ENCODE measurements at regions not wholly inside any gene's neighbourhood (a gene's known extent, or its start where the extent isn't known, plus 50 kb on each side); places are given as distances from the start of the nearest gene placed in this dataset.

GRCh38 chr1:34398916-34399275, 222.2 kb downstream of the C1orf94 start:
- TF ChIP-seq ZNF362 (tag by site-specific recombination; IDR thresholded peaks at IDR 0.05) (no peak), FEZF1 (tag by site-specific recombination; IDR thresholded peaks at IDR 0.05) (no peak), ZNF404 (tag by site-specific recombination; IDR thresholded peaks at IDR 0.05) (no peak)
